ENCODE measurements at regions not wholly inside any gene's neighbourhood (a gene's known extent, or its start where the extent isn't known, plus 50 kb on each side); places are given as distances from the start of the nearest gene placed in this dataset.

DNA sequence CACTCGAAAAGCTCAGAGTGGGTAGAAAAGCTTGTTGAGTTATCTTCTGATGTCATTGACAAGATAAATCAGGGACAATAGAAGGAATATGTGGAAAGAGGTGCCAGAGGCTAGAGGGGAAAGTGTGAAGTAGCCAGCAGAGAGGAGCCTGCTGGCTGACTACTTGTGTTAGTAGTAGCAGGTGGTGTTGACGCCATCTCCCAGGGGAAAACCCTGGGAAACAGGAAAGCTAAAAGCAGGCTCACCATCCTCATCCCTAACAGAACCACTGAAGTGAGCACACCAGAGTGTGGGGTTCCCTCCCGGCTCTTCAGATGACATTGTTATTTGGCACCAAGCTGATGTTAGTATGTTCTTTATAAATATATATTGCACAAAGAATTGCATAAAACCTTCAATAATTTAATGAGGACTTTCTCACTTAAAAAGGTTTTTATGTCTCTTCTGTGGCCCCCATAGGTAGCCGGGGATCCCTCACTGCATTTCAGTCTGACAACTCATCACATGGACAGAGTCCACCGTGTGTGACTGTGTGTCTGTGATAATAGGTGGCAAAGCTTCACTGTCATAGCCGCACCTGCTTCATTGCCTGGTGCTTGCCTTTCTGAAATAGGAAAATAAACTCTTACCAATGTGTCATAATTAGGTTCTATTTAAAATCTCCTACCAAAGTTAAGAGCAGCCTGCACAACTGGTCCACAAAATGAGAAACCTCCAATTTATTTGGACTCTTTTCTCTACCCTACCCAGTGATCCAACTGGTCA, 63.2 kb upstream of the TOP3B start:
- TF ChIP-seq, protein P1, sequence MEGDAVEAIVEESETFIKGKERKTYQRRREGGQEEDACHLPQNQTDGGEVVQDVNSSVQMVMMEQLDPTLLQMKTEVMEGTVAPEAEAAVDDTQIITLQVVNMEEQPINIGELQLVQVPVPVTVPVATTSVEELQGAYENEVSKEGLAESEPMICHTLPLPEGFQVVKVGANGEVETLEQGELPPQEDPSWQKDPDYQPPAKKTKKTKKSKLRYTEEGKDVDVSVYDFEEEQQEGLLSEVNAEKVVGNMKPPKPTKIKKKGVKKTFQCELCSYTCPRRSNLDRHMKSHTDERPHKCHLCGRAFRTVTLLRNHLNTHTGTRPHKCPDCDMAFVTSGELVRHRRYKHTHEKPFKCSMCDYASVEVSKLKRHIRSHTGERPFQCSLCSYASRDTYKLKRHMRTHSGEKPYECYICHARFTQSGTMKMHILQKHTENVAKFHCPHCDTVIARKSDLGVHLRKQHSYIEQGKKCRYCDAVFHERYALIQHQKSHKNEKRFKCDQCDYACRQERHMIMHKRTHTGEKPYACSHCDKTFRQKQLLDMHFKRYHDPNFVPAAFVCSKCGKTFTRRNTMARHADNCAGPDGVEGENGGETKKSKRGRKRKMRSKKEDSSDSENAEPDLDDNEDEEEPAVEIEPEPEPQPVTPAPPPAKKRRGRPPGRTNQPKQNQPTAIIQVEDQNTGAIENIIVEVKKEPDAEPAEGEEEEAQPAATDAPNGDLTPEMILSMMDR (IDR thresholded peaks at IDR 0.05; ENCODE audit: low read depth, low read length), result no peak
- no peak for TF ChIP-seq POLR2A (IDR thresholded peaks at IDR 0.05; ENCODE audit: extremely low read depth, insufficient read length)
- TF ChIP-seq, protein P2, sequence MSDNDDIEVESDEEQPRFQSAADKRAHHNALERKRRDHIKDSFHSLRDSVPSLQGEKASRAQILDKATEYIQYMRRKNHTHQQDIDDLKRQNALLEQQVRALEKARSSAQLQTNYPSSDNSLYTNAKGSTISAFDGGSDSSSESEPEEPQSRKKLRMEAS (IDR thresholded peaks at IDR 0.05; ENCODE audit: low read depth, low read length), result no peak
- TF ChIP-seq MYC (IDR thresholded peaks at IDR 0.05; ENCODE audit: low read depth, low read length), result no peak
